HCT116 (cell line): ENCODE measurements at regions not wholly inside any gene's neighbourhood (a gene's known extent, or its start where the extent isn't known, plus 50 kb on each side); places are given as distances from the start of the nearest gene placed in this dataset.

Experiments used
- ATAC-seq: fragments of 200-7000 bp; cut with Tn5 transposase; 2 replicates; pipeline ENCODE4 v1.9.1; 2020; ENCODE audit warnings: mild to moderate bottlenecking, moderate library complexity
- BruUV-seq: library from RNA; stranded (reverse); fragments of 400-500 nt; replicated peaks from 2 replicates; lab custom pipeline; 2021; lab: Mats Ljungman, UMichigan
- CTCF ChIA-PET: fragments of 300-600 bp; sonication (Branson Sonifier 250); formaldehyde crosslinking; loops from one replicate; lab custom pipeline; 2021; ENCODE audit warnings: antibody characterized with exemption; lab: Charles Lee
- POLR2A ChIA-PET: fragments of 300-600, 350-600 bp; sonication (Branson Sonifier 250); formaldehyde crosslinking; loops from one replicate; lab custom pipeline; 2021; ENCODE audit warnings: antibody characterized with exemption; lab: Charles Lee
- RAD21 ChIA-PET, 2 experiments: fragments of 300-600 bp; sonication (Branson Sonifier 250); formaldehyde crosslinking; loops; one replicate each; lab custom pipeline; 2023; ENCODE audit warnings: low total read pairs in 2 of 2; ENCODE audit not compliant: uncharacterized antibody in 2 of 2, unreplicated experiment in 2 of 2, low non-redundant PET in 1 of 2; lab: Charles Lee
- DNase-seq: peaks from one replicate; pipeline ENCODE4 v3.0.0-alpha.2; 2010; ENCODE audit warnings: low read depth, low spot score
- H2AFZ ChIP-seq: fragments of 200-600 bp; shearing (Covaris generic), sonication (generic); 2 replicates; pipeline ENCODE4 v1.6.1; 2017; ENCODE audit warnings: low read depth, mixed run types, mixed read lengths, antibody characterized with exemption, low read length; ENCODE audit not compliant: poor library complexity, severe bottlenecking
- H3K27ac ChIP-seq: 2 replicates; pipeline ENCODE4 v1.5.1; 2012; ENCODE audit warnings: low read depth, low read length
- H3K27me3 ChIP-seq: fragments of 200-600 bp; sonication (generic); 2 replicates; pipeline ENCODE4 v1.6.1; 2016; ENCODE audit warnings: mixed run types, low read length, mixed read lengths; ENCODE audit not compliant: insufficient read depth
- H3K36me3 ChIP-seq, 2 experiments: fragments of 200-500 bp in 1 of 2; fragments of 200-600 bp in 1 of 2; sonication (Bioruptor generic) in 1 of 2; sonication (generic) in 1 of 2; 2 replicates each; pipeline versions ENCODE4 v1.5.1 to v1.6.1; 2014 to 2016; ENCODE audit warnings: low read length in 2 of 2, inconsistent platforms in 1 of 2, mixed read lengths in 1 of 2, mixed run types in 1 of 2; ENCODE audit not compliant: insufficient read depth in 2 of 2, control insufficient read depth in 1 of 2
- H3K4me1 ChIP-seq, 2 experiments: fragments of 200-600 bp in 1 of 2; sonication (generic) in 1 of 2; 2 replicates each; pipeline versions ENCODE4 v1.5.1 to v1.6.1; 2012 to 2017; ENCODE audit warnings: low read length in 2 of 2, inconsistent platforms in 1 of 2, mild to moderate bottlenecking in 1 of 2, mixed read lengths in 1 of 2, mixed run types in 1 of 2, moderate library complexity in 1 of 2; ENCODE audit not compliant: insufficient read depth in 2 of 2, control insufficient read depth in 1 of 2
- H3K4me2 ChIP-seq: fragments of 200-600 bp; sonication (generic); 2 replicates; pipeline ENCODE4 v1.6.1; 2017; ENCODE audit warnings: mixed run types, low read length, mixed read lengths
- H3K4me3 ChIP-seq, 2 experiments: fragments of 200-600 bp in 1 of 2; sonication (generic) in 1 of 2; replicated peaks in 1 of 2; 2 replicates each; pipeline ENCODE4 v1.5.1; 2011 to 2016; ENCODE audit warnings: low read length in 2 of 2, control low read depth in 1 of 2, low read depth in 1 of 2, mild to moderate bottlenecking in 1 of 2, mixed read lengths in 1 of 2, mixed run types in 1 of 2
- H3K79me2 ChIP-seq: fragments of 200-600 bp; sonication (generic); 2 replicates; pipeline ENCODE4 v1.6.1; 2017; ENCODE audit warnings: mild to moderate bottlenecking, mixed run types, low read length, moderate library complexity, mixed read lengths; ENCODE audit not compliant: insufficient read depth
- H3K9ac ChIP-seq: fragments of 200-600 bp; sonication (generic); 2 replicates; pipeline ENCODE4 v1.6.1; 2016; ENCODE audit warnings: low read length, mixed read lengths
- H3K9me2 ChIP-seq: fragments of 200-600 bp; sonication (generic), shearing (Covaris generic); 2 replicates; pipeline ENCODE4 v1.6.1; 2017; ENCODE audit warnings: mixed run types, mild to moderate bottlenecking, moderate library complexity; ENCODE audit not compliant: insufficient read depth
- H3K9me3 ChIP-seq, 2 experiments: fragments of 200-500 bp in 1 of 2; fragments of 200-600 bp in 1 of 2; sonication (Bioruptor generic) in 1 of 2; sonication (generic) in 1 of 2; 2 replicates each; pipeline ENCODE4 v1.6.1; 2014 to 2017; ENCODE audit warnings: low read length in 2 of 2, mixed read lengths in 2 of 2, inconsistent platforms in 1 of 2, low read depth in 1 of 2, mild to moderate bottlenecking in 1 of 2, mixed run types in 1 of 2, moderate library complexity in 1 of 2; ENCODE audit not compliant: control insufficient read depth in 1 of 2, insufficient read depth in 1 of 2
- H4K20me1 ChIP-seq: fragments of 200-600 bp; sonication (generic), shearing (Covaris generic); 2 replicates; pipeline ENCODE4 v1.6.1; 2017; ENCODE audit warnings: mixed run types, mild to moderate bottlenecking, moderate library complexity; ENCODE audit not compliant: insufficient read depth
- CBX3 ChIP-seq: IDR thresholded peaks from 2 replicates; pipeline ENCODE4 v1.6.1; 2012; ENCODE audit warnings: low read depth
- CEBPB ChIP-seq: IDR thresholded peaks from 2 replicates; pipeline ENCODE4 v1.6.1; 2012; ENCODE audit warnings: low read depth
- EGR1 ChIP-seq: IDR thresholded peaks from 2 replicates; pipeline ENCODE4 v1.6.1; 2012; ENCODE audit warnings: low read depth
- ELF1 ChIP-seq: IDR thresholded peaks from 2 replicates; pipeline ENCODE4 v1.6.1; 2012; ENCODE audit warnings: low read depth, borderline replicate concordance
- EZH2 ChIP-seq: fragments of 200-600 bp; sonication (generic); IDR thresholded peaks from 2 replicates; pipeline ENCODE4 v1.6.1; 2017; ENCODE audit warnings: antibody characterized with exemption, mixed run types
- FOSL1 ChIP-seq: IDR thresholded peaks from 2 replicates; pipeline ENCODE4 v1.6.1; 2012; ENCODE audit warnings: low read depth
- JUND ChIP-seq: IDR thresholded peaks from 2 replicates; pipeline ENCODE4 v1.6.1; 2012
- POLR2A ChIP-seq: IDR thresholded peaks from 2 replicates; pipeline ENCODE4 v1.7.0; 2011; ENCODE audit warnings: borderline replicate concordance; ENCODE audit not compliant: insufficient read depth, insufficient read length; ENCODE audit errors: extremely low read depth
- POLR2AphosphoS5 ChIP-seq: IDR thresholded peaks from 2 replicates; pipeline ENCODE4 v1.6.1; 2011; ENCODE audit warnings: mild to moderate bottlenecking, low read depth, low read length, moderate library complexity
- RAD21 ChIP-seq: IDR thresholded peaks from 2 replicates; pipeline ENCODE4 v1.6.1; 2012; ENCODE audit warnings: low read depth, mild to moderate bottlenecking
- SP1 ChIP-seq: IDR thresholded peaks from 2 replicates; pipeline ENCODE4 v1.6.1; 2012; ENCODE audit warnings: low read depth
- TCF7L2 ChIP-seq: IDR thresholded peaks from 2 replicates; pipeline ENCODE4 v1.7.0; 2011; ENCODE audit warnings: borderline replicate concordance, inconsistent platforms; ENCODE audit not compliant: insufficient read depth, insufficient read length; ENCODE audit errors: extremely low read depth
- YY1 ChIP-seq: IDR thresholded peaks from 2 replicates; pipeline ENCODE4 v1.6.1; 2011; ENCODE audit warnings: low read length, low read depth, moderate library complexity, mild to moderate bottlenecking; ENCODE audit not compliant: insufficient replicate concordance; ENCODE audit errors: extremely low read depth
- ZNF274 ChIP-seq: fragments of 200-500 bp; sonication (Bioruptor generic); IDR thresholded peaks from 2 replicates; pipeline ENCODE4 v1.6.1; 2014; ENCODE audit warnings: mild to moderate bottlenecking, low read depth, low read length, inconsistent platforms
- intact Hi-C: fragments of 100-400 bp; cut with micrococcal nuclease; formaldehyde crosslinking; loops from 2 replicates; pipeline ENCODE4 v1.10.0; 2022
- TF ChIP-seq, protein P1 (sequence below): IDR thresholded peaks from 2 replicates; pipeline ENCODE4 v1.6.1; 2012
- TF ChIP-seq, protein P2 (sequence below), 3 experiments: fragments of 200-600 bp in 1 of 3; sonication (generic) in 1 of 3; IDR thresholded peaks in 2 of 3; conservative IDR thresholded peaks in 1 of 3; 2 replicates each; pipeline ENCODE4 v1.5.1; 2012 to 2017; ENCODE audit warnings: low read depth in 2 of 3, low read length in 2 of 3, antibody characterized with exemption in 1 of 3, borderline replicate concordance in 1 of 3, control low read depth in 1 of 3, mild to moderate bottlenecking in 1 of 3, mixed read lengths in 1 of 3, mixed run types in 1 of 3, moderate library complexity in 1 of 3; ENCODE audit not compliant: insufficient read depth in 1 of 3
- TF ChIP-seq, protein P3 (sequence below): IDR thresholded peaks from 2 replicates; pipeline ENCODE4 v1.6.1; 2012

DNA sequence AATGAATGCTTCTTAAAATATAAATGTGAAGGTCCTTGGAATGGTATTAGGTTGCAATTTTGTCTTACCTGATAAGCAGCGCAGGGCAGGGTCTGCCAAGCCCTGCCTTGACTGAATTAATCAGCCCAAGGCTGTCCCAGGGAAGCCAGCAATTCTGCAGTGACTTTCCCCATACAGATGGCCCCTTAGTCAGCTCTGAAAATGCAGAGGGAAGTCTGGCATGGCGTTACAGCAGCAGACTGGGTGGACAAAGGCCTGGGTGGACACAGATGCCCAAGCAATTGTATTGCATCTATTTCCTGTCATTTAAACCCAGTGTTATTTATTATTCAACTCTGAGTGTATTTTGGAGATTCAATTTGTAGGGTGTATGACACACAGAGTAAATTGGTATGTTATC, 56.6 kb upstream of the NOL4 start:
- Histone ChIP-seq H3K9me3 (peaks cover 0 to 12% of the 10 kb centered on the region in 2 experiments; a peak in 2 of 4 replicates), H2AFZ (no peak overlapping the region), H3K79me2 (no peaks in the 10 kb centered on the region), H3K4me3 (no peak overlapping the region), H3K36me3 (no peaks in the 10 kb centered on the region), H3K9ac (no peak overlapping the region), H3K27me3 (no peaks in the 10 kb centered on the region), H3K4me1 (no peaks in the 10 kb centered on the region), H3K27ac (no peak overlapping the region), H3K4me2 (no peak overlapping the region), H3K9me2 (no peaks in the 10 kb centered on the region), H4K20me1 (no peaks in the 10 kb centered on the region)
- ChIA-PET RAD21 (no interaction called here), CTCF (no interaction called here), POLR2A (no interaction called here)
- no TSS peak for BruUV-seq
- TF ChIP-seq SP1: no peak
- no peak for TF ChIP-seq CBX3
- no peak for ATAC-seq
- no peak for DNase-seq
- intact Hi-C loops: no loop called here

- no peaks in the 10 kb centered on the region for H3K36me3 ChIP-seq
- ChIA-PET POLR2A (no interaction called here), RAD21 (no interaction called here), CTCF (no interaction called here)
- no peak for TF ChIP-seq CEBPB
- TF ChIP-seq RAD21: no peak
- TF ChIP-seq TCF7L2: no peak
- TF ChIP-seq, protein P1, sequence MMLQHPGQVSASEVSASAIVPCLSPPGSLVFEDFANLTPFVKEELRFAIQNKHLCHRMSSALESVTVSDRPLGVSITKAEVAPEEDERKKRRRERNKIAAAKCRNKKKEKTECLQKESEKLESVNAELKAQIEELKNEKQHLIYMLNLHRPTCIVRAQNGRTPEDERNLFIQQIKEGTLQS: no peak
- TF ChIP-seq JUND: no peak
- TF ChIP-seq ELF1: no peak
- no peak for TF ChIP-seq ZNF274
- no peak for TF ChIP-seq EZH2
- TF ChIP-seq YY1: no peak
- no peak for TF ChIP-seq EGR1
- TF ChIP-seq POLR2AphosphoS5: no peak
- TF ChIP-seq, protein P2, sequence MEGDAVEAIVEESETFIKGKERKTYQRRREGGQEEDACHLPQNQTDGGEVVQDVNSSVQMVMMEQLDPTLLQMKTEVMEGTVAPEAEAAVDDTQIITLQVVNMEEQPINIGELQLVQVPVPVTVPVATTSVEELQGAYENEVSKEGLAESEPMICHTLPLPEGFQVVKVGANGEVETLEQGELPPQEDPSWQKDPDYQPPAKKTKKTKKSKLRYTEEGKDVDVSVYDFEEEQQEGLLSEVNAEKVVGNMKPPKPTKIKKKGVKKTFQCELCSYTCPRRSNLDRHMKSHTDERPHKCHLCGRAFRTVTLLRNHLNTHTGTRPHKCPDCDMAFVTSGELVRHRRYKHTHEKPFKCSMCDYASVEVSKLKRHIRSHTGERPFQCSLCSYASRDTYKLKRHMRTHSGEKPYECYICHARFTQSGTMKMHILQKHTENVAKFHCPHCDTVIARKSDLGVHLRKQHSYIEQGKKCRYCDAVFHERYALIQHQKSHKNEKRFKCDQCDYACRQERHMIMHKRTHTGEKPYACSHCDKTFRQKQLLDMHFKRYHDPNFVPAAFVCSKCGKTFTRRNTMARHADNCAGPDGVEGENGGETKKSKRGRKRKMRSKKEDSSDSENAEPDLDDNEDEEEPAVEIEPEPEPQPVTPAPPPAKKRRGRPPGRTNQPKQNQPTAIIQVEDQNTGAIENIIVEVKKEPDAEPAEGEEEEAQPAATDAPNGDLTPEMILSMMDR (IDR thresholded peaks at IDR 0.05 in 2 of 3, conservative IDR thresholded peaks at IDR 0.05 in 1 of 3; ENCODE audit: borderline replicate concordance in 1 of 3, insufficient read depth in 1 of 3, low read depth in 2 of 3, low read length in 2 of 3): no peak
- no peak for TF ChIP-seq FOSL1
- no peak for TF ChIP-seq POLR2A
- TF ChIP-seq, protein P3, sequence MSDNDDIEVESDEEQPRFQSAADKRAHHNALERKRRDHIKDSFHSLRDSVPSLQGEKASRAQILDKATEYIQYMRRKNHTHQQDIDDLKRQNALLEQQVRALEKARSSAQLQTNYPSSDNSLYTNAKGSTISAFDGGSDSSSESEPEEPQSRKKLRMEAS: no peak
- DNase-seq (no peak), ATAC-seq (no peak)
- H4K20me1 ChIP-seq: no peaks in the 10 kb centered on the region
- no peaks in the 10 kb centered on the region for H3K79me2 ChIP-seq
- no peak overlapping the region for H2AFZ ChIP-seq
- H3K4me3 ChIP-seq: no peak overlapping the region
- no peak overlapping the region for H3K4me2 ChIP-seq
- H3K9me3 ChIP-seq: peaks cover 0 to 17% of the 10 kb centered on the region in 2 experiments; a peak in 2 of 4 replicates
- no peaks in the 10 kb centered on the region for H3K9me2 ChIP-seq
- intact Hi-C loops: no loop called here
- no peaks in the 10 kb centered on the region for H3K27me3 ChIP-seq
- BruUV-seq: no TSS peak
- no peaks in the 10 kb centered on the region for H3K4me1 ChIP-seq
- H3K27ac ChIP-seq: no peak overlapping the region
- no peak overlapping the region for H3K9ac ChIP-seq
Observed at GRCh38 chr18:34281722-34282121, 57.0 kb upstream of the NOL4 start.
